H1 (cell line): ENCODE measurements at regions not wholly inside any gene's neighbourhood (a gene's known extent, or its start where the extent isn't known, plus 50 kb on each side); places are given as distances from the start of the nearest gene placed in this dataset.

Experiments
- CTCF ChIA-PET: fragments of 300-600 bp; sonication (Branson Sonifier 250); formaldehyde crosslinking; loops from one replicate; lab custom pipeline; 2021; ENCODE audit not compliant: partially characterized antibody; lab: Charles Lee
- POLR2A ChIA-PET: fragments of 300-600 bp; sonication (Branson Sonifier 250); formaldehyde crosslinking; loops from one replicate; lab custom pipeline; 2021; ENCODE audit warnings: inconsistent platforms; ENCODE audit not compliant: partially characterized antibody; lab: Charles Lee
- DNase-seq, 2 experiments: peaks; one replicate each; pipeline versions ENCODE4 v3.0.0 to v3.0.0-alpha.2; 2010 to 2022; ENCODE audit warnings: low spot score in 2 of 2, low read depth in 1 of 2, mixed read lengths in 1 of 2
- FAIRE-seq: peaks from 2 replicates; lab custom pipeline; 2011; peaks lifted over from hg19 to GRCh38; lab: Jason Lieb, UNC
- H2AFZ ChIP-seq: 2 replicates; pipeline ENCODE4 v1.8.1; 2012; ENCODE audit warnings: low read length, inconsistent platforms
- H2AK5ac ChIP-seq: 2 replicates; pipeline ENCODE4 v1.6.1; 2013; ENCODE audit warnings: low read depth, low read length
- H2BK120ac ChIP-seq: replicated peaks from 2 replicates; pipeline ENCODE3; 2013; ENCODE audit warnings: low read depth, low read length, inconsistent platforms
- H2BK12ac ChIP-seq: 2 replicates; pipeline ENCODE4 v1.6.1; 2013; ENCODE audit warnings: low read depth, low read length
- H2BK15ac ChIP-seq: 2 replicates; pipeline ENCODE4 v1.6.1; 2013; ENCODE audit warnings: low read length
- H2BK20ac ChIP-seq: 2 replicates; pipeline ENCODE4 v1.6.1; 2013; ENCODE audit warnings: low read length
- H2BK5ac ChIP-seq: 2 replicates; pipeline ENCODE4 v1.6.1; 2013; ENCODE audit warnings: low read depth, low read length
- H3K14ac ChIP-seq: 2 replicates; pipeline ENCODE4 v1.6.1; 2013; ENCODE audit warnings: inconsistent platforms; ENCODE audit not compliant: insufficient read length
- H3K18ac ChIP-seq: 2 replicates; pipeline ENCODE4 v1.6.1; 2013; ENCODE audit warnings: low read length; ENCODE audit errors: extremely low read depth
- H3K23ac ChIP-seq: 2 replicates; pipeline ENCODE4 v1.6.1; 2013; ENCODE audit warnings: inconsistent platforms; ENCODE audit not compliant: insufficient read length
- H3K23me2 ChIP-seq: 2 replicates; pipeline ENCODE4 v1.6.1; 2013; ENCODE audit warnings: low read depth, low read length
- H3K27ac ChIP-seq: 2 replicates; pipeline ENCODE4 v1.6.1; 2011; ENCODE audit warnings: low read depth, low read length, inconsistent platforms
- H3K27me3 ChIP-seq, 4 experiments: replicated peaks in 1 of 4; 1 replicate in 1 of 4; 2 replicates in 3 of 4; pipeline versions ENCODE4 v1.6.1 to v1.8.1; 2011 to 2013; ENCODE audit warnings: low read length in 3 of 4, mild to moderate bottlenecking in 3 of 4, inconsistent platforms in 2 of 4, mixed read lengths in 2 of 4, moderate library complexity in 1 of 4; ENCODE audit not compliant: control insufficient read depth in 3 of 4, insufficient read depth in 3 of 4; ENCODE audit errors: extremely low read depth in 1 of 4
- H3K36me3 ChIP-seq, 4 experiments: 2 replicates each; pipeline versions ENCODE4 v1.6.1 to v1.8.1; 2011 to 2013; ENCODE audit warnings: mild to moderate bottlenecking in 4 of 4, low read length in 3 of 4, moderate library complexity in 2 of 4, control low read depth in 1 of 4, inconsistent platforms in 1 of 4; ENCODE audit not compliant: insufficient read depth in 4 of 4, control insufficient read depth in 2 of 4
- H3K4ac ChIP-seq: replicated peaks from 2 replicates; pipeline ENCODE3; 2013; ENCODE audit warnings: low read length, low read depth, mixed read lengths, inconsistent platforms; ENCODE audit not compliant: insufficient read length
- H3K4me1 ChIP-seq, 4 experiments: replicated peaks in 1 of 4; 1 replicate in 1 of 4; 2 replicates in 3 of 4; pipeline versions ENCODE4 v1.6.1 to v1.8.1; 2011 to 2013; ENCODE audit warnings: low read length in 3 of 4, inconsistent platforms in 2 of 4, mixed read lengths in 1 of 4; ENCODE audit not compliant: insufficient read depth in 4 of 4, control insufficient read depth in 3 of 4
- H3K4me2 ChIP-seq, 2 experiments: 2 replicates each; pipeline versions ENCODE4 v1.6.1 to v1.8.1; 2011 to 2013; ENCODE audit warnings: low read depth in 2 of 2, low read length in 2 of 2, control low read depth in 1 of 2, inconsistent platforms in 1 of 2, mild to moderate bottlenecking in 1 of 2; ENCODE audit not compliant: insufficient read depth in 1 of 2
- H3K4me3 ChIP-seq, 4 experiments: fragments of 200-600, 300-600 bp in 1 of 4; sonication (generic), shearing (Covaris generic), sonication (Bioruptor Twin) in 1 of 4; 2 replicates each; pipeline versions ENCODE4 v1.5.1 to v1.8.1; 2011 to 2016; ENCODE audit warnings: low read length in 4 of 4, low read depth in 3 of 4, control low read depth in 2 of 4, inconsistent platforms in 2 of 4, mild to moderate bottlenecking in 2 of 4, mixed read lengths in 1 of 4, moderate library complexity in 1 of 4; ENCODE audit not compliant: insufficient read depth in 2 of 4; ENCODE audit errors: extremely low read depth in 1 of 4
- H3K56ac ChIP-seq: replicated peaks from 2 replicates; pipeline ENCODE3; 2013; ENCODE audit warnings: low read depth, mild to moderate bottlenecking, mixed read lengths, low read length, inconsistent platforms; ENCODE audit not compliant: insufficient read length
- H3K79me1 ChIP-seq: 2 replicates; pipeline ENCODE4 v1.6.1; 2013; ENCODE audit warnings: low read depth, low read length, control low read depth
- H3K79me2 ChIP-seq, 2 experiments: 2 replicates each; pipeline versions ENCODE4 v1.6.1 to v1.8.1; 2012 to 2013; ENCODE audit warnings: low read length in 2 of 2, mild to moderate bottlenecking in 2 of 2, inconsistent platforms in 1 of 2; ENCODE audit not compliant: insufficient read depth in 2 of 2, control insufficient read depth in 1 of 2
- H3K9ac ChIP-seq, 4 experiments: replicated peaks in 1 of 4; 1 replicate in 1 of 4; 2 replicates in 3 of 4; pipeline versions ENCODE4 v1.6.1 to v1.8.1; 2011 to 2013; ENCODE audit warnings: low read depth in 3 of 4, low read length in 3 of 4, control low read depth in 2 of 4, mild to moderate bottlenecking in 2 of 4, moderate library complexity in 2 of 4, inconsistent platforms in 1 of 4; ENCODE audit errors: extremely low read depth in 1 of 4
- H3K9me3 ChIP-seq, 2 experiments: 2 replicates each; pipeline versions ENCODE4 v1.6.1 to v1.8.1; 2012 to 2013; ENCODE audit warnings: mild to moderate bottlenecking in 2 of 2, moderate library complexity in 2 of 2, control low read depth in 1 of 2, inconsistent platforms in 1 of 2, low read depth in 1 of 2, low read length in 1 of 2, mixed read lengths in 1 of 2; ENCODE audit not compliant: insufficient read depth in 2 of 2
- H4K20me1 ChIP-seq, 2 experiments: replicated peaks in 1 of 2; 2 replicates each; pipeline versions ENCODE3 to v1.8.1; 2011 to 2013; ENCODE audit warnings: inconsistent platforms in 2 of 2, low read length in 2 of 2, mild to moderate bottlenecking in 1 of 2; ENCODE audit not compliant: insufficient read depth in 2 of 2, control insufficient read depth in 1 of 2
- H4K5ac ChIP-seq: 2 replicates; pipeline ENCODE4 v1.6.1; 2013; ENCODE audit warnings: low read length, low read depth, mixed read lengths, inconsistent platforms; ENCODE audit not compliant: insufficient read length
- H4K8ac ChIP-seq: 2 replicates; pipeline ENCODE4 v1.8.0; 2013; ENCODE audit warnings: mild to moderate bottlenecking, moderate library complexity, low read length, inconsistent platforms; ENCODE audit not compliant: insufficient read depth; ENCODE audit errors: extremely low read depth
- H4K91ac ChIP-seq: replicated peaks from 2 replicates; pipeline ENCODE3; 2013; ENCODE audit warnings: low read length, mixed read lengths, inconsistent platforms; ENCODE audit not compliant: insufficient read length
- BACH1 ChIP-seq: IDR thresholded peaks from 2 replicates; pipeline ENCODE4 v1.6.1; 2012; ENCODE audit warnings: low read length, improper control_type of control experiment
- CTBP2 ChIP-seq: IDR thresholded peaks from 2 replicates; pipeline ENCODE4 v1.7.0; 2011; ENCODE audit warnings: borderline replicate concordance, mild to moderate bottlenecking, moderate library complexity, mixed read lengths, low read length; ENCODE audit not compliant: insufficient read depth, insufficient read length
- GTF2F1 ChIP-seq: IDR thresholded peaks from 2 replicates; pipeline ENCODE4 v1.6.1; 2012; ENCODE audit warnings: low read depth, low read length, improper control_type of control experiment, borderline replicate concordance
- KDM4A ChIP-seq: IDR thresholded peaks from one replicate; pipeline ENCODE4 v1.7.1; 2012; ENCODE audit warnings: low read depth, mild to moderate bottlenecking, moderate library complexity, low read length, inconsistent platforms; ENCODE audit not compliant: severe bottlenecking
- MAFK ChIP-seq: IDR thresholded peaks from 2 replicates; pipeline ENCODE4 v1.6.1; 2012; ENCODE audit warnings: low read depth, mild to moderate bottlenecking, improper control_type of control experiment, low read length
- NANOG ChIP-seq: IDR thresholded peaks from 2 replicates; pipeline ENCODE4 v1.6.1; 2011; ENCODE audit warnings: low read length, low read depth, mild to moderate bottlenecking, inconsistent platforms; ENCODE audit not compliant: insufficient read depth, poor library complexity, severe bottlenecking
- POLR2A ChIP-seq, 2 experiments: IDR thresholded peaks; 1 replicate in 1 of 2; 2 replicates in 1 of 2; pipeline ENCODE4 v1.6.1; 2011; ENCODE audit warnings: low read depth in 2 of 2, low read length in 2 of 2, mild to moderate bottlenecking in 2 of 2; ENCODE audit errors: control extremely low read depth in 1 of 2
- POLR2AphosphoS5 ChIP-seq: IDR thresholded peaks from 2 replicates; pipeline ENCODE4 v1.6.1; 2011; ENCODE audit warnings: low read depth, low read length
- SIRT6 ChIP-seq: IDR thresholded peaks from one replicate; pipeline ENCODE4 v1.7.1; 2012; ENCODE audit warnings: low read length, inconsistent platforms
- SP2 ChIP-seq: IDR thresholded peaks from 2 replicates; pipeline ENCODE4 v1.6.1; 2012; ENCODE audit warnings: mild to moderate bottlenecking, low read length, inconsistent platforms
- SP4 ChIP-seq: IDR thresholded peaks from 2 replicates; pipeline ENCODE4 v1.6.1; 2012; ENCODE audit warnings: low read length, inconsistent platforms
- SUZ12 ChIP-seq: fragments of 200-600 bp; sonication (generic); IDR thresholded peaks from 2 replicates; pipeline ENCODE4 v1.6.1; 2012; ENCODE audit warnings: mild to moderate bottlenecking, inconsistent platforms, low read length, moderate library complexity, mixed read lengths
- TBP ChIP-seq: IDR thresholded peaks from 2 replicates; pipeline ENCODE4 v1.6.1; 2011; ENCODE audit warnings: low read depth, low read length, improper control_type of control experiment
- TCF12 ChIP-seq: IDR thresholded peaks from 2 replicates; pipeline ENCODE4 v1.6.1; 2011; ENCODE audit warnings: low read depth, mild to moderate bottlenecking, low read length
- TEAD4 ChIP-seq: IDR thresholded peaks from 2 replicates; pipeline ENCODE4 v1.6.1; 2012; ENCODE audit warnings: low read depth, low read length, inconsistent platforms, mixed read lengths
- ZNF274 ChIP-seq: IDR thresholded peaks from 2 replicates; pipeline ENCODE4 v1.7.0; 2012; ENCODE audit warnings: low read length, borderline replicate concordance; ENCODE audit errors: extremely low read depth
- WGBS, 2 experiments: shearing (Covaris generic) in 1 of 2; methylation state at CpG; one replicate each; pipeline versions ENCODE4 v1.1.6 to v1.1.7; 2013 to 2015; ENCODE audit warnings: low lambda C conversion rate in 2 of 2, mixed read lengths in 2 of 2, inconsistent platforms in 1 of 2, low coverage in 1 of 2, missing lambda C conversion rate in 1 of 2; ENCODE audit not compliant: insufficient replicate concordance in 2 of 2, insufficient coverage in 1 of 2, insufficient read length in 1 of 2; ENCODE audit errors: extremely low coverage in 1 of 2, missing lambda C conversion rate in 1 of 2; 5-methylcytosine and 5-hydroxymethylcytosine counted together

DNA sequence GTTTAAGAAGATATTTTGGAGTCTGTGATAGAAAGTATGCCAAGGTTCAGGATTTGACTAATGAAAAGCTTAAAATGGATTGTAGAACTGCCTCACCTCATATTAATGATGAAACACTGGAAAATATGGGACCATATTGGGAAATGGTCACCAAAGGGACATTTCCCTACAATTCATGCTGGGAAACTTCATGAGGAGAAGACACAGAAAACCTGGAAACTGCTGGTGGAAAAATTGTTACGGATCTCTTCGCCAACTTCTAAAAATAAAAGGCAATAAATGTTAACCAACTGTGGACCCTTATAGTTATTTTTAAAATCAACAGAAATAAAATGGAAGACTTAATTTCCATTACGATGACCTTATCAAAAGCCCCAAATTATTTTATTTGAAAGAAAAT lies 97.6 kb upstream of the FRMD4B start:
- peaks cover 5 to 8% of the 10 kb centered on the region in 2 experiments for H3K9me3 ChIP-seq
- no peak overlapping the region for H4K5ac ChIP-seq
- no peaks in the 10 kb centered on the region for H3K79me2 ChIP-seq
- no peak overlapping the region for H3K18ac ChIP-seq
- ChIA-PET POLR2A (no interaction called here), CTCF (interaction anchor here (0.8 kb wide), 1 partner anchor 42 kb away, joined by 4 read pairs; no protein-coding TSS in a partner anchor)
- H3K14ac ChIP-seq = no peak overlapping the region
- H3K27me3 ChIP-seq = no peaks in the 10 kb centered on the region; a peak in 1 of 7 replicates
- no peaks in the 10 kb centered on the region for H3K4me1 ChIP-seq
- no peak overlapping the region for H4K91ac ChIP-seq
- no peak overlapping the region for H3K4me2 ChIP-seq
- WGBS, 2 experiments = 89% methylated on average over 3 of the region's 3 CpGs; no CpG with 5 or more reads in 1 of the 2 experiments
- H4K8ac ChIP-seq = no peak overlapping the region
- H3K23me2 ChIP-seq = no peaks in the 10 kb centered on the region
- no peak overlapping the region for H3K4ac ChIP-seq
- no peaks in the 10 kb centered on the region for H3K36me3 ChIP-seq
- no peak for DNase-seq
- no peak overlapping the region for H2BK5ac ChIP-seq
- H2AK5ac ChIP-seq = no peak overlapping the region
- no peak overlapping the region for H3K23ac ChIP-seq
- H2BK12ac ChIP-seq = no peak overlapping the region
- TF ChIP-seq TEAD4 = no peak
- no peak for TF ChIP-seq POLR2A (IDR thresholded peaks at IDR 0.05; ENCODE audit: control extremely low read depth in 1 of 2, low read depth in 2 of 2, low read length in 2 of 2)
- TF ChIP-seq TCF12 = no peak
- TF ChIP-seq BACH1 = no peak
- TF ChIP-seq GTF2F1 = no peak
- no peak for TF ChIP-seq SP2
- TF ChIP-seq SIRT6 = no peak
- no peak for TF ChIP-seq TBP
- no peak for TF ChIP-seq MAFK
- no peak for TF ChIP-seq ZNF274
- no peak for TF ChIP-seq POLR2AphosphoS5
- no peak for TF ChIP-seq SUZ12
- TF ChIP-seq SP4 = no peak
- TF ChIP-seq KDM4A = no peak
- no peak for TF ChIP-seq CTBP2
- TF ChIP-seq NANOG = no peak
- H4K20me1 ChIP-seq = no peaks in the 10 kb centered on the region
- H2BK120ac ChIP-seq = no peak overlapping the region
- no peak overlapping the region for H3K56ac ChIP-seq
- no peak overlapping the region for H3K4me3 ChIP-seq
- no peak for FAIRE-seq
- no peak overlapping the region for H2BK15ac ChIP-seq
- no peak overlapping the region for H3K9ac ChIP-seq
- H3K79me1 ChIP-seq = no peaks in the 10 kb centered on the region
- no peak overlapping the region for H3K27ac ChIP-seq
- no peak overlapping the region for H2BK20ac ChIP-seq
- H2AFZ ChIP-seq = no peak overlapping the region
